Rectal smooth muscle tissue (tissue), 1 donor: ENCODE measurements at regions not wholly inside any gene's neighbourhood (a gene's known extent, or its start where the extent isn't known, plus 50 kb on each side); places are given as distances from the start of the nearest gene placed in this dataset.

Source experiments
- H3K27ac ChIP-seq: one replicate; pipeline ENCODE4 v1.7.0; 2013; ENCODE audit warnings: low read depth, low read length, inconsistent platforms
- H3K27me3 ChIP-seq: one replicate; pipeline ENCODE4 v1.7.0; 2013; ENCODE audit warnings: low read length; ENCODE audit not compliant: control insufficient read depth, insufficient read depth
- H3K36me3 ChIP-seq: one replicate; pipeline ENCODE4 v1.7.0; 2013; ENCODE audit warnings: low read length; ENCODE audit not compliant: control insufficient read depth, insufficient read depth
- H3K4me1 ChIP-seq: one replicate; pipeline ENCODE4 v1.7.0; 2013; ENCODE audit warnings: low read length; ENCODE audit not compliant: control insufficient read depth, insufficient read depth
- H3K4me3 ChIP-seq: one replicate; pipeline ENCODE4 v1.7.0; 2013; ENCODE audit warnings: low read length
- H3K9ac ChIP-seq: one replicate; pipeline ENCODE4 v1.7.0; 2013; ENCODE audit warnings: low read length

DNA sequence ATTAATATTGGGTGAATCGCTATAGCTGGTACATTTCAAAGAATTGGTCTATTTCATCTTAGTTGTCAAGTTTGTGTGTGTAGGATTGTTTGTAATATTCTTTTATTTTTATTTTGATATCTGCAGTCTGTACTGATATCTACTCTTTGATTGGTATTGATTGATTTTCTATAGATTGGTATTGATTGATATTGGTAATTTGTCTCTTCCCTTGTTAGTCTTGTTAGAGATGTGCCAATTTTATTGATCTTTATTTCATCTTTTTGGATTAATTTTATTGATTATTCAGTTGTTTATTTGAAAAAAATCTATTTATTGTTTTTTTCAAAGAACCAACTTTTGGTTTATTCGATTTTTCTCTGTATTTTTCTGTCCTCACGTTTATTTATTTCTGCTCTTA is 61.4 kb downstream of the TM2D3 start:
- H3K27me3 ChIP-seq = no peaks in the 10 kb centered on the region
- H3K4me3 ChIP-seq = no peak overlapping the region
- H3K4me1 ChIP-seq = no peaks in the 10 kb centered on the region
- no peak overlapping the region for H3K9ac ChIP-seq
- no peaks in the 10 kb centered on the region for H3K36me3 ChIP-seq
- H3K27ac ChIP-seq = no peak overlapping the region

GRCh38 chr15:101583284-101583683 is 68.9 kb downstream of the TM2D3 start:
- no peak overlapping the region for H3K27ac ChIP-seq
- H3K36me3 ChIP-seq = no peaks in the 10 kb centered on the region
- no peaks in the 10 kb centered on the region for H3K27me3 ChIP-seq
- H3K4me1 ChIP-seq = peaks cover 5% of the 10 kb centered on the region
- no peak overlapping the region for H3K9ac ChIP-seq
- no peak overlapping the region for H3K4me3 ChIP-seq

- H3K27ac ChIP-seq = no peak overlapping the region
- H3K9ac ChIP-seq = no peak overlapping the region
- H3K4me3 ChIP-seq = no peak overlapping the region
- H3K36me3 ChIP-seq = no peaks in the 10 kb centered on the region
- H3K4me1 ChIP-seq = peaks cover 5% of the 10 kb centered on the region
- no peaks in the 10 kb centered on the region for H3K27me3 ChIP-seq
Measured at GRCh38 chr15:101580431-101580830, 71.8 kb downstream of the TM2D3 start.

DNA sequence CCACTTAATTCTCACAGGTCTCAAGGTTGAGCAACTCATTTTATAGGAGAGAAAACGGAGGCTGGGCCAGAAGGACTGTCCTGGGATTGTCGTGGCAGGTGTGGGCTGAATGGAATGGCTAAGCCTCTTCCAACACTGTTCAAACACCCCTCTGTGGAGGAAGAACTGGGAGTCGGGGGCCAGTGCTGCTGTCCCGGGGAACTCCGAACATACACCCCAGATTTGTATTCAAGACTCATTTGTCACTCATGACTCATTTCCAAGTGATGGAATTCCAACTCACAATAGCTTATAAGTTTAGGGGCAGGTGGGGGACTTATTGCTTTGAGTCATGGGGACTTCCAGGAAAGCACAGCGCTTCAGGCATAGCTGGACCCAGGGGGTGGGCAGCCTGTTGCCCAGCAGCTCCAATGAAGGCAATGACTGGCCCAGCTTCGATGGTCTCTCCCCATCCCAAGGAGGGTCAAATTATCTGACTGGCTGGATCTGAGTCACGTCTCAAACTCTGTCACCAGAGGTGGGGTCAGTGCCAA is 72.5 kb downstream of the TM2D3 start:
- Histone ChIP-seq H3K4me1 (peaks cover 5% of the 10 kb centered on the region), H3K27me3 (no peaks in the 10 kb centered on the region), H3K4me3 (no peak overlapping the region), H3K36me3 (no peaks in the 10 kb centered on the region), H3K9ac (no peak overlapping the region), H3K27ac (no peak overlapping the region)

GRCh38 chr15:101578443-101578894 is 73.7 kb downstream of the TM2D3 start:
- H3K27ac ChIP-seq = no peak overlapping the region
- no peaks in the 10 kb centered on the region for H3K27me3 ChIP-seq
- H3K4me3 ChIP-seq = no peak overlapping the region
- H3K9ac ChIP-seq = no peak overlapping the region
- no peaks in the 10 kb centered on the region for H3K36me3 ChIP-seq
- peaks cover 5% of the 10 kb centered on the region for H3K4me1 ChIP-seq

- H3K4me1 ChIP-seq = no peaks in the 10 kb centered on the region
- H3K27ac ChIP-seq = no peak overlapping the region
- H3K36me3 ChIP-seq = no peaks in the 10 kb centered on the region
- H3K4me3 ChIP-seq = no peak overlapping the region
- no peaks in the 10 kb centered on the region for H3K27me3 ChIP-seq
- H3K9ac ChIP-seq = no peak overlapping the region
Measured at GRCh38 chr15:101573951-101574350, 78.2 kb downstream of the TM2D3 start.

DNA sequence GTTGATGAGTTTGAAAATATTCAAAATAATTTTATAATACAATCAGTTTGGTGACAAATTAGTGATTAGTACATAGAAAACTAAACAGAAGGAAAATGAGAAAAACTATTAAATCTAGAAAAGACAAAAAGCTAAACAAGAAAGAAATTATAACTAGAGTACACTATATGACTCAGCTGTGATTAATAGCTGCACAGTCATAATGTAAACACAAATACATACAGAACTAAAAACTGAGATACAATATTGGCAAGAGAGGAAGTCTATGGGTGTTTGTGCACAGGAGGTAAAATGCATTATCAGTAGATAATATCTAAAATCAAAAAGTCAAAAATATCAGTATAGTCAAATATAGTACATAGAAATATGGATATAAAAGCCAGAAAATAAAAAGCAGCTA is 80.7 kb upstream of the PCSK6 start:
- Histone ChIP-seq H3K27me3 (no peaks in the 10 kb centered on the region), H3K27ac (no peak overlapping the region), H3K36me3 (no peaks in the 10 kb centered on the region), H3K4me1 (no peaks in the 10 kb centered on the region), H3K9ac (no peak overlapping the region), H3K4me3 (no peak overlapping the region)

GRCh38 chr15:101568821-101569555 is 79.5 kb upstream of the PCSK6 start:
- H3K9ac ChIP-seq = no peak overlapping the region
- no peaks in the 10 kb centered on the region for H3K36me3 ChIP-seq
- H3K4me3 ChIP-seq = no peak overlapping the region
- H3K27ac ChIP-seq = no peak overlapping the region
- no peaks in the 10 kb centered on the region for H3K27me3 ChIP-seq
- H3K4me1 ChIP-seq = no peaks in the 10 kb centered on the region

DNA sequence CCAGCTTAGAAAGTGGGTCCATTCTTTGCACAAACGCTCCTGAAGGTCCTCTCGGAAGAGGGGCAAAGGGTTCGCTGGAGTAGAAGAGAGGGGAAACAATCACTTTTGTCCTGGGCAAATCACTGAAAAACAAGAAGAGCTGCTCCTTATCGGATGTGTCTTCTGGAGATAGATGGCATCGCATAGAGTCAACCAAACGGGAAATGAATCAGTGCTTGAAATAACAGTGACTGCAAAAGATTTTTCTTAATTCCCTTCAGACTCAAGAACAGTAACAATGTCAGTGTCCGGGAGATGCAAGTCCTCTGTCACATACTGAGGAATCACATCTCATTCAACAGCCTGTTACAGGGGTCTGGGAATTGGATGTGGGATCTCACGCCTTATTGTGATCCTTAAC is 78.8 kb upstream of the PCSK6 start:
- Histone ChIP-seq H3K4me3 (no peak overlapping the region), H3K27me3 (no peaks in the 10 kb centered on the region), H3K36me3 (no peaks in the 10 kb centered on the region), H3K4me1 (no peaks in the 10 kb centered on the region), H3K9ac (no peak overlapping the region), H3K27ac (no peak overlapping the region)

DNA sequence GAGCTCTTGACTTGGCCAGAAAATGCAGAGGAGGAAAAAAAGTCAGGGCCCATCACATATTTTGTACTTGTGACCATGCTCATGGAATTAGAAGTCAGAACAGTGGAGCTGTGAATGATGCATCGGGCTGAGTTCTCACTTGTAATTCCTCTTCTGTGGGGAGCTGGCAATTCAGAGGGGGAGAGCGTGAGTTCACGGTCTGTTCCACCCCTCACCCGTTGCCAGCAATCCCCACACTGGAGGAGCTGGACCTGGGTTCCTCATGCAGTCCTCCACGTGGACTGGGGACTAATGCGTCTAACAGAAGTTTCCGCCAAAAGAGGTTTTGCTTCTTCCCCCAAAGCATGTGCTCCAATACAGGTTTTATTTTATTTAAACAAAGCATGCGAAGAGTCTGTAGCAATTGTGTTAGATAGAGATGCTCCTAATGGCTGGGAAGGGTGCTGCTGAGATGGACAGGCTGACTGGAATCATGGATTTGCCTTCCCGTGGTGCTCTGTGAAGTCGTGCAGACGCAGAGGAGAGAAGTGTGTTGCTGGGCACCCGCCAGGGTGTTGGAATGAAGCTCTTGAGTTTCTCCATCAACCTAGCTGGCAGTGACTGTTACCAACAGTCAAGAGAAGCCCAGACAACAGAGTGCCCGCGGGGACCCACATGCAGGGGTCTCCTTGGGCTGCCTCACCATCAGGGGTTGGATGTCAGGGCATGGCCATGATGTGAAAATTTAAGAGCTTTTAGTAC is 77.4 kb upstream of the PCSK6 start:
- Histone ChIP-seq H3K4me3 (no peak overlapping the region), H3K27ac (no peak overlapping the region), H3K9ac (no peak overlapping the region), H3K4me1 (no peaks in the 10 kb centered on the region), H3K27me3 (no peaks in the 10 kb centered on the region), H3K36me3 (no peaks in the 10 kb centered on the region)

GRCh38 chr15:101565377-101565776 is 75.9 kb upstream of the PCSK6 start:
- no peaks in the 10 kb centered on the region for H3K27me3 ChIP-seq
- H3K4me1 ChIP-seq = no peaks in the 10 kb centered on the region
- no peak overlapping the region for H3K4me3 ChIP-seq
- H3K36me3 ChIP-seq = no peaks in the 10 kb centered on the region
- no peak overlapping the region for H3K9ac ChIP-seq
- H3K27ac ChIP-seq = no peak overlapping the region

DNA sequence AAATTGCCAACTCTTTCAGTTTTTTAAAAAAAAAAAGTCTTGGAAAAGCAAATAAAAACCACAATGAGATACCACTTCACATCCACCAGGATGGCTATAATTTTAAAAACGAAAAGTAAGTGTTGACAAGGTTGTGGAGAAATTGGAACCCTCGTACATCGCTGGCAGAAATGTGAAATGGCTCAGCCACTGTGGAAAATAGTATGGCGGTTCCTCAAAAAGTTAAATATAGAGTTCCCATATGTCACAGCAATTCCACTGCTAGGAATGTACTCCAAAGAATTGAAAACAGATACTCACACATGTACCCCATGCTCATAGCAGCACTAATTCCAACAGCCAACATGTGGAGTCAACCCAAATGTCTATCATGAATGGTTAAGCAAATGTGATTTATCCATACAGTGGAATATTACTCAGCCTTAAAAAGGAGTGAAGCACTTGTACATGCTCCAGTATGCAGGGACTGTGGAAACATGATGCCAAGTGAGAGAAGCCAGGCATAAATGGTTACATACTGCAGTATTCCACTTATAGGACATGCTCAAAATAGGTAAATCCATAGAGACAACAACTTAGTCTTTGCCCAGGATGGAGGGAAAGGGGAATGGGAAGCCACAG is 73.8 kb upstream of the PCSK6 start:
- no peaks in the 10 kb centered on the region for H3K4me1 ChIP-seq
- no peaks in the 10 kb centered on the region for H3K36me3 ChIP-seq
- no peak overlapping the region for H3K27ac ChIP-seq
- no peaks in the 10 kb centered on the region for H3K27me3 ChIP-seq
- no peak overlapping the region for H3K9ac ChIP-seq
- H3K4me3 ChIP-seq = no peak overlapping the region
